ENCODE measurements at regions not wholly inside any gene's neighbourhood (a gene's known extent, or its start where the extent isn't known, plus 50 kb on each side); places are given as distances from the start of the nearest gene placed in this dataset.

GRCh38 chr11:92362989-92363388 lies 138.4 kb downstream of the FAT3 start (continued):
- TF ChIP-seq CTCF (conservative IDR thresholded peaks at IDR 0.05; ENCODE audit: low read depth in 2 of 2) (no peak), EZH2phosphoT487 (IDR thresholded peaks at IDR 0.05; ENCODE audit: unreplicated experiment) (no peak)

- Histone ChIP-seq H3F3A (replicated peaks; ENCODE audit: low read depth) (no peaks in the 10 kb centered on the region), H3K4me1 (ENCODE audit: insufficient read depth) (peaks cover 4% of the 10 kb centered on the region; the same call in 1 of the 2 replicates), H4K20me1 (replicated peaks; ENCODE audit: insufficient read depth) (peaks cover 33% of the 10 kb centered on the region), H3K4me3 (no peak overlapping the region), H3K79me2 (replicated peaks; ENCODE audit: insufficient read depth) (peaks cover 91% of the 10 kb centered on the region), H3K9me2 (ENCODE audit: insufficient read depth) (peaks cover 6% of the 10 kb centered on the region; the same call in 1 of the 2 replicates), H3K36me3 (ENCODE audit: insufficient read depth) (no peaks in the 10 kb centered on the region), H3K4me2 (no peak overlapping the region), H3K27ac (ENCODE audit: low read depth) (no peak overlapping the region), H2AFZ (no peak overlapping the region), H3K27me3 (ENCODE audit: insufficient read depth) (no peaks in the 10 kb centered on the region)
- DNase-seq (ENCODE audit: low spot score), result no peak
- no peaks in the 10 kb centered on the region for H3K9me3 Mint-ChIP-seq
- no peak overlapping the region for H3K4me3 Mint-ChIP-seq
- H3K36me3 Mint-ChIP-seq (ENCODE audit: low read depth), result peaks cover 13% of the 10 kb centered on the region
- H3K27ac Mint-ChIP-seq, result no peak overlapping the region
- TF ChIP-seq REST (IDR thresholded peaks at IDR 0.05; ENCODE audit: unreplicated experiment), result no peak
- no peak for TF ChIP-seq NANOG (IDR thresholded peaks at IDR 0.05; ENCODE audit: borderline replicate concordance)
- no peaks in the 10 kb centered on the region for H3K27me3 Mint-ChIP-seq (ENCODE audit: insufficient read depth, low read depth, poor library complexity)
- ATAC-seq, result no peak
- peaks cover 24% of the 10 kb centered on the region for H3K4me1 Mint-ChIP-seq
Measured at GRCh38 chr11:92364177-92364576, 139.6 kb downstream of the FAT3 start.

GRCh38 chr11:92376146-92376599 lies 151.6 kb downstream of the FAT3 start:
- DNase-seq (ENCODE audit: low spot score), result peak; percentile 27
- H3K36me3 ChIP-seq (ENCODE audit: insufficient read depth), result no peaks in the 10 kb centered on the region
- ATAC-seq, result peak; percentile 71
- TF ChIP-seq NANOG (IDR thresholded peaks at IDR 0.05; ENCODE audit: borderline replicate concordance), result no peak
- no peak for TF ChIP-seq JUNB (IDR thresholded peaks at IDR 0.05; ENCODE audit: unreplicated experiment)
- TF ChIP-seq ZNF331 (CRISPR knock-in tag; IDR thresholded peaks at IDR 0.05; ENCODE audit: low read depth), result no peak
- no peak for TF ChIP-seq POLR2AphosphoS5 (IDR thresholded peaks at IDR 0.05; ENCODE audit: low read depth)
- no peak for TF ChIP-seq ZNF462 (CRISPR knock-in tag; IDR thresholded peaks at IDR 0.05)
- TF ChIP-seq ZNF114 (CRISPR knock-in tag; IDR thresholded peaks at IDR 0.05), result no peak

More at GRCh38 chr11:92376146-92376599, 151.6 kb downstream of the FAT3 start:
- Mint-ChIP-seq H3K4me3 (no peak overlapping the region), H3K27me3 (ENCODE audit: insufficient read depth, low read depth, poor library complexity) (peaks cover 3% of the 10 kb centered on the region), H3K9me3 (no peaks in the 10 kb centered on the region), H3K27ac (0 out of 2 replicates have a peak overlapping the region, but pooled peaks have one; percentile 54), H3K4me1 (peaks cover 30% of the 10 kb centered on the region), H3K36me3 (ENCODE audit: low read depth) (no peaks in the 10 kb centered on the region)
- H3K4me3 ChIP-seq, result no peak overlapping the region
- H2AFZ ChIP-seq, result no peak overlapping the region
- no peaks in the 10 kb centered on the region for H3F3A ChIP-seq (replicated peaks; ENCODE audit: low read depth)
- peaks cover 95% of the 10 kb centered on the region for H3K79me2 ChIP-seq (replicated peaks; ENCODE audit: insufficient read depth)
- H3K4me1 ChIP-seq (ENCODE audit: insufficient read depth), result peaks cover 14% of the 10 kb centered on the region
- H4K20me1 ChIP-seq (replicated peaks; ENCODE audit: insufficient read depth), result peaks cover 13% of the 10 kb centered on the region
- H3K27me3 ChIP-seq (ENCODE audit: insufficient read depth), result no peaks in the 10 kb centered on the region
- no peaks in the 10 kb centered on the region for H3K9me2 ChIP-seq (ENCODE audit: insufficient read depth)
- 0 out of 2 replicates have a peak overlapping the region, but pooled peaks have one; percentile 11 for H3K4me2 ChIP-seq
- no peak overlapping the region for H3K27ac ChIP-seq (ENCODE audit: low read depth)

Data from GM23338 (cell line).